ENCODE measurements at regions not wholly inside any gene's neighbourhood (a gene's known extent, or its start where the extent isn't known, plus 50 kb on each side); places are given as distances from the start of the nearest gene placed in this dataset.

GRCh38 chr1:64348961-64349648, 120.8 kb upstream of the CACHD1 start:
- TF ChIP-seq NFIC (IDR thresholded peaks at IDR 0.05) (no peak), EGR1 (IDR thresholded peaks at IDR 0.05) (no peak), USF1 (IDR thresholded peaks at IDR 0.05) (no peak), CEBPB (IDR thresholded peaks at IDR 0.05) (no peak), FOXM1 (IDR thresholded peaks at IDR 0.05; ENCODE audit: borderline replicate concordance, low read depth) (no peak), MAX (IDR thresholded peaks at IDR 0.05) (no peak), TEAD4 (IDR thresholded peaks at IDR 0.05) (no peak)

- TF ChIP-seq TAF1 (IDR thresholded peaks at IDR 0.05; ENCODE audit: low read depth) = no peak
- TF ChIP-seq ZBTB7A (IDR thresholded peaks at IDR 0.05; ENCODE audit: low read depth) = no peak
- no peak for TF ChIP-seq RAD21 (IDR thresholded peaks at IDR 0.05; ENCODE audit: low read depth)
- no peak for TF ChIP-seq CREB1 (IDR thresholded peaks at IDR 0.05; ENCODE audit: low read depth)
- no peak for TF ChIP-seq EGR1 (IDR thresholded peaks at IDR 0.05)
- TF ChIP-seq NFIC (IDR thresholded peaks at IDR 0.05) = no peak
- TF ChIP-seq YY1 (IDR thresholded peaks at IDR 0.05; ENCODE audit: low read depth) = no peak
- TF ChIP-seq USF1 (IDR thresholded peaks at IDR 0.05) = no peak
- no peak for TF ChIP-seq REST (IDR thresholded peaks at IDR 0.05; ENCODE audit: low read depth)
- no peak for TF ChIP-seq MAX (IDR thresholded peaks at IDR 0.05)
- no peak for TF ChIP-seq TCF12 (IDR thresholded peaks at IDR 0.05; ENCODE audit: low read depth)
- TF ChIP-seq EP300 (IDR thresholded peaks at IDR 0.05; ENCODE audit: borderline replicate concordance) = no peak
- no peak for TF ChIP-seq CEBPB (IDR thresholded peaks at IDR 0.05)
- TF ChIP-seq FOXM1 (IDR thresholded peaks at IDR 0.05; ENCODE audit: borderline replicate concordance, low read depth) = no peak
- TF ChIP-seq TEAD4 (IDR thresholded peaks at IDR 0.05) = no peak
Observed at GRCh38 chr1:64356636-64357256, 113.2 kb upstream of the CACHD1 start.

GRCh38 chr1:64357422-64357821, 112.5 kb upstream of the CACHD1 start:
- TF ChIP-seq TEAD4 (IDR thresholded peaks at IDR 0.05) (no peak), EP300 (IDR thresholded peaks at IDR 0.05; ENCODE audit: borderline replicate concordance) (no peak), CEBPB (IDR thresholded peaks at IDR 0.05) (no peak), MAX (IDR thresholded peaks at IDR 0.05) (no peak), YY1 (IDR thresholded peaks at IDR 0.05; ENCODE audit: low read depth) (no peak), TCF12 (IDR thresholded peaks at IDR 0.05; ENCODE audit: low read depth) (no peak), EGR1 (IDR thresholded peaks at IDR 0.05) (no peak), ZBTB7A (IDR thresholded peaks at IDR 0.05; ENCODE audit: low read depth) (no peak)

- no peak for TF ChIP-seq CEBPB (IDR thresholded peaks at IDR 0.05)
- TF ChIP-seq TAF1 (IDR thresholded peaks at IDR 0.05; ENCODE audit: low read depth) = no peak
- TF ChIP-seq CREB1 (IDR thresholded peaks at IDR 0.05; ENCODE audit: low read depth) = no peak
- TF ChIP-seq MAX (IDR thresholded peaks at IDR 0.05) = no peak
- TF ChIP-seq FOXM1 (IDR thresholded peaks at IDR 0.05; ENCODE audit: borderline replicate concordance, low read depth) = no peak
Observed at GRCh38 chr1:64358692-64359091, 111.2 kb upstream of the CACHD1 start.

GRCh38 chr1:64361974-64362373, 108.0 kb upstream of the CACHD1 start:
- no peak for TF ChIP-seq YY1 (IDR thresholded peaks at IDR 0.05; ENCODE audit: low read depth)
- no peak for TF ChIP-seq REST (IDR thresholded peaks at IDR 0.05; ENCODE audit: low read depth)
- no peak for TF ChIP-seq CEBPB (IDR thresholded peaks at IDR 0.05)
- no peak for TF ChIP-seq NFIC (IDR thresholded peaks at IDR 0.05)
- TF ChIP-seq RAD21 (IDR thresholded peaks at IDR 0.05; ENCODE audit: low read depth) = no peak
- TF ChIP-seq FOXM1 (IDR thresholded peaks at IDR 0.05; ENCODE audit: borderline replicate concordance, low read depth) = no peak
- TF ChIP-seq CREB1 (IDR thresholded peaks at IDR 0.05; ENCODE audit: low read depth) = no peak
- TF ChIP-seq TAF1 (IDR thresholded peaks at IDR 0.05; ENCODE audit: low read depth) = no peak
- TF ChIP-seq EP300 (IDR thresholded peaks at IDR 0.05; ENCODE audit: borderline replicate concordance) = no peak
- TF ChIP-seq TEAD4 (IDR thresholded peaks at IDR 0.05) = no peak
